DOHH2 (cell line): ENCODE measurements at regions not wholly inside any gene's neighbourhood (a gene's known extent, or its start where the extent isn't known, plus 50 kb on each side); places are given as distances from the start of the nearest gene placed in this dataset.

ENCODE experiments used
- EZH2phosphoT487 ChIP-seq: fragments of 200-600 bp; sonication (generic); IDR thresholded peaks from 2 replicates; pipeline ENCODE4 v1.6.1; 2017; ENCODE audit warnings: borderline replicate concordance, mild to moderate bottlenecking, antibody characterized with exemption, low read length, moderate library complexity, mixed read lengths
- TF ChIP-seq, protein P1 (sequence below): fragments of 200-600 bp; sonication (generic); IDR thresholded peaks from one replicate; pipeline ENCODE4 v1.5.1; 2014; ENCODE audit warnings: antibody characterized with exemption, mild to moderate bottlenecking, low read depth, low read length; ENCODE audit not compliant: poor library complexity, severe bottlenecking

- TF ChIP-seq, protein P1, sequence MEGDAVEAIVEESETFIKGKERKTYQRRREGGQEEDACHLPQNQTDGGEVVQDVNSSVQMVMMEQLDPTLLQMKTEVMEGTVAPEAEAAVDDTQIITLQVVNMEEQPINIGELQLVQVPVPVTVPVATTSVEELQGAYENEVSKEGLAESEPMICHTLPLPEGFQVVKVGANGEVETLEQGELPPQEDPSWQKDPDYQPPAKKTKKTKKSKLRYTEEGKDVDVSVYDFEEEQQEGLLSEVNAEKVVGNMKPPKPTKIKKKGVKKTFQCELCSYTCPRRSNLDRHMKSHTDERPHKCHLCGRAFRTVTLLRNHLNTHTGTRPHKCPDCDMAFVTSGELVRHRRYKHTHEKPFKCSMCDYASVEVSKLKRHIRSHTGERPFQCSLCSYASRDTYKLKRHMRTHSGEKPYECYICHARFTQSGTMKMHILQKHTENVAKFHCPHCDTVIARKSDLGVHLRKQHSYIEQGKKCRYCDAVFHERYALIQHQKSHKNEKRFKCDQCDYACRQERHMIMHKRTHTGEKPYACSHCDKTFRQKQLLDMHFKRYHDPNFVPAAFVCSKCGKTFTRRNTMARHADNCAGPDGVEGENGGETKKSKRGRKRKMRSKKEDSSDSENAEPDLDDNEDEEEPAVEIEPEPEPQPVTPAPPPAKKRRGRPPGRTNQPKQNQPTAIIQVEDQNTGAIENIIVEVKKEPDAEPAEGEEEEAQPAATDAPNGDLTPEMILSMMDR, result no peak
- TF ChIP-seq EZH2phosphoT487, result no peak
These were observed 309.8 kb downstream of the KLF5 start for GRCh38 chr13:73368608-73369007.
